ENCODE measurements at regions not wholly inside any gene's neighbourhood (a gene's known extent, or its start where the extent isn't known, plus 50 kb on each side); places are given as distances from the start of the nearest gene placed in this dataset.

GRCh38 chr22:48845356-48845936, 982.2 kb downstream of the BRD1 start:
- no peak for DNase-seq

GRCh38 chr22:48844056-48844675, 983.5 kb downstream of the BRD1 start:
- no peak for DNase-seq

GRCh38 chr22:48843640-48844039, 984.0 kb downstream of the BRD1 start:
- DNase-seq = no peak

- DNase-seq = no peak
Measured at GRCh38 chr22:48842976-48843375, 984.7 kb downstream of the BRD1 start.

DNA sequence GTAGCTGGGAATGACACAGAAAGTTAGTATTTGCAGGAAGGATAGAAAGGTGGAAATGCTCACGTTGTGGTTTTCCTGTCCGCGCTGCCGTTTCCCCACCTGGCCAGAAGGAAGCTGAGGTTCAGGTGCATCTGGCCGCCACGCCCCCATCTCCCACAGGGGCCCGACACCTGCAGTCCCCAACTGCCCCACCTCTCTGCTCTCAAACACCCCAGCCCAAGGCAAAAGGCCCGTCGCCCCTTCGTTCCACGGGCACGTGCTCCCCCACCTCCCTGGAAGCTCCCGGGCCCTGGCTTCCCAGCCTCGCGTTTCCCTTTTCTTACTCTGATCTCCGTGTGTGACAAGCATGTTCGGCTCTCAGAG, 985.1 kb downstream of the BRD1 start:
- no peak for DNase-seq

- no peak for DNase-seq
Measured at GRCh38 chr22:48841881-48842582, 985.6 kb downstream of the BRD1 start.

- DNase-seq = no peak
Measured at GRCh38 chr22:48840112-48840949, 987.3 kb downstream of the BRD1 start.

DNA sequence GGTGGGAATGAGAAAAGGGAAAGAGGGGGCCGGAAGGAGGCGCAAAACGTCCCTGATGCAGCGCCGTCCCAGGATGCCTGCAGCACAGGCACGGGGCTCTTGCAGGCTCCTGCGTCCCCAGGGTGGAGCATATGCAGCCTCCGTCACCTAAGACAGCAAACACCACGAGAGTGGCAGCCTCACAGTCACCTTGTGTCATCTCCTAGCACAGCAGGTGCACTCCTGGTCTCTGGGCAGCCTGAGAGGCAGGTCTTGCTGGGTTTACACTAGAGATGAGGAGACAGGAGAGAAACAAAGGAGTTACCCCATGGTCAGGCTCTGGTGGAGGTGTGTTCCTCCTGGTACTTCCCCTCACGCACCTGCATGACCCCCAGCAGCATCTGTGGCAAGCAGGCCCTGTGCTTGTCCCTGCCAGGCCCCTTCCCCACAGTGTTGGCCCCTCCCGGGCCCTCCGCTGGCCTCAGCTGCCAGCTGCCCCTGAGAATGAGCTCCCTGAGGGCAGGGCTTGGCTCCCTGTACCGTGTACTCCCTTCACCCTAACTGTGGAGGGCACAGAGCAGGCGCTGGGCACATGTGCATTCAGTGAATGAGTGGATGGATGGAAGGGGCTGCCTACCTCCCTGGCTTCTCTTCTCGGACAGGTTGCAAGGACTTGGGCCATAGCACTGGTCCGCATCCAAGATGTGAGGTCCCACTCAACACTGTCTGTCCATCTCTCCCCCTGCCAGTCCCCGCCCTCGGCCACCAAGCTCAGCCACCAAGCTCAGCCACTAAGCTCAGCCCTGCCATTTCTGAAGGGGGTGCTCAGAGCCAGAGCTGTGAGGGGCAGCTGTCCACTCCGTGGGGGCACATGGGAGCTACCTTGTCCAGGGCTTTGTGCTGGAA, 988.6 kb downstream of the BRD1 start:
- no peak for DNase-seq

- no peak for DNase-seq
Measured at GRCh38 chr22:48838376-48838775, 989.3 kb downstream of the BRD1 start.

- DNase-seq = no peak
Measured at GRCh38 chr22:48837341-48837935, 990.2 kb downstream of the BRD1 start.

DNA sequence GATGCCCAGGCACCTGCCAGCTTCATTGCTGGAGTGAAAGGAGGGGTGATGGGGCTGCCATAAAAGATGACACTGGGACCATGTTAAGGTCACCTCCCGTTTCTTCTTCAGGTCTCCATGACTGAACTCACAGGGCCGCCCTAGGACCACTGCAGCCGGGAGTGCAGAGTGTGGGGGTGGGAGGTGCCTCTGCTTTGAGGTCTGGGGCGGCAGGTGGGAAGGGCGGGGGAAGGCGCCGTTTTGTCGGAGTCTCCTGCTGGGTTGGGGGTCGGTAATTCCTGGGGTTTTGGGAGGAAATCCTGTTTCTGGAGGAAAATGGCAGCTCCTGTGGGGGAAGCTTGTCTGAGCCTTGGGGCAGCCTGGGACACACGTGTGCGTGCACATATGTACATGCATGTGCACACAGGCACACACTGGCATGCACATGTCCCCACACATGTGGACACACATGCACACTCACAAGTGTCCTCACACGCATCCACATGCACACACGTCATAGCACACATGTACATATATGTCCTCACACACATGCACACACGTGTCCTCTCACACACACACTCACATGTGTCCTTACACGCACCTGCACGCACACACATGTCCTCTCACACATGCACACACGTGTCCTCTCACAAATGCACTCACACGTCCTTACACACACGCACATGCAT, 990.9 kb downstream of the BRD1 start:
- DNase-seq = no peak

GRCh38 chr22:48835857-48836672, 991.6 kb downstream of the BRD1 start:
- no peak for DNase-seq

- no peak for DNase-seq
Measured at GRCh38 chr22:48835364-48835763, 992.3 kb downstream of the BRD1 start.

DNA sequence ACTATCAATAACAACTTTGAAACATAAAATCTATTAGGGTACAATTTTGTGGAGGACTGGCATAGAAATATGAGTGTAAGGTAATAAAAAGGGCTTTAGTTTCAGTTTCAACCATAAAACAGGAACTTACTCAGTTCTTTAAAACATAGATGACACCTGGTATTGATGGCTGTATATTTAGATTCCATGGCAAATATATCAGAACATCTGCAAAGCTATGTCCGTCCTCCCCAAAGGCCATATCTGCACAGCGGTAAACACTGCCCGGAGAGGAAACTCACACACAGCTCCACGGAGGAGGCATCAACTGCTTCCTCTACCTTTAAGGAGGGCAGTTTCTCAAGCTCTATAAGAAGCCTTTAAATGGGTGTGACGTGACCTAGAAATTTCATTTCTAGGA, 993.3 kb downstream of the BRD1 start:
- DNase-seq = no peak

- no peak for DNase-seq
Measured at GRCh38 chr22:48832592-48832991, 995.1 kb downstream of the BRD1 start.

- DNase-seq = no peak
Measured at GRCh38 chr22:48829908-48830307, 997.8 kb downstream of the BRD1 start.

DNA sequence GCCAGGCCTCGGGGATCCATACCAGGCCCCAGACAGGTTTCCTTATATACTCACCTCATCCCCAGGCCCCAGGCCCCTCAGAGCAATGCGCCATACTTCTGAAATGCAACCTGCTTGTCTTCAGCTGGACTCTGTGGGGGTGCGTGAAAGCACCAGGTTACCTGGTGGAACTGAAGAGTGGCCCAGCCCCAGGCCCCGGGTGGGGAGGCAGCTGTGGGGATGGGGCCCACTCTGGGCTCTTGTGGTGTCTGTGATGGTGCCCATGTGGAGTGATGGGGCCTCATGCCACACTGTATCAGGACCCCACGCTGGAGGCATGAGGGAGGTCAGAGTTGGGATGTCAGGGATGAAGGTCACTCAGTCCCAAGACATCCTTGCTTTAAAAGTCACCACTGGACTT, 999.0 kb downstream of the BRD1 start:
- DNase-seq = no peak

DNA sequence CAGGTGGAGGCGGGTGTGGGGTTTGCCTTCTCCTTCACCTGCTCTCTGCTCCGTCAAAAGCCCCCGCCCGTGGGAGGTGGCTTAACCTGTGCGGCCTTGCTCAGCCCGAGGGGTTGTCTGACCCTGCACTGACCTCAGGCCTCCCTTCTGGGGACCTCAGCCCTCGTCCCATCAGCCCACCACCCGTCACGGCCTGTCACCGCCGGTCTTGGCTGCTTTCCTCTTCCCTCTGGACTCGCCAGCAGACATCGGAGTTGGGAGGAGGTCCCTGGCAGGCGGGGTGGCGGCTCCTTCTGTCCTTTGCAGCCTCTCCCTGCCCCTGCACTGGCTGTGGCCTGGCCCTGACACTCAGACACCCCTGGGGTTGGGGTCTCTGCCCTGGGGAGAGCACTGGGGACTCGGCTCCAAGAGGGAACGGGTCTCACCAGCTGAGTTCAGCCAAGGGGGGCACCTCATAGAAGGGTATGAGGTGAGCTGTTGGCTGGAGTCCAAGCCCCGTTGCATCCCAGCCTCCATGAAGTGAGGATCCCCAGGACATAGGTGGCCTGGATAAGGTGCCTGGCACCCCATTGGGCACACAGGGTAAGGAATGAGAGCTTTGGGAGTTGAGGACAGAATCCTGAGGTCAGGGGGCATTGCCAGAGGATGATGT, 999.6 kb downstream of the BRD1 start:
- DNase-seq = no peak

- no peak for DNase-seq
Measured at GRCh38 chr22:48827268-48827846, 1000.3 kb downstream of the BRD1 start.

- DNase-seq = no peak
Measured at GRCh38 chr22:48826546-48826945, 1001.1 kb downstream of the BRD1 start.
